NCI-H748 (cell line): ENCODE measurements at regions not wholly inside any gene's neighbourhood (a gene's known extent, or its start where the extent isn't known, plus 50 kb on each side); places are given as distances from the start of the nearest gene placed in this dataset.
"Not testable (repeated sequence)": the region's sequence is repeated elsewhere in the genome, so short reads cannot be mapped to it uniquely, and the experiment has no call there.

Source experiments
- DNase-seq: peaks from one replicate; lab custom pipeline; 2025; ENCODE audit not compliant: unreplicated experiment; lab: John Stamatoyannopoulos, UW

DNA sequence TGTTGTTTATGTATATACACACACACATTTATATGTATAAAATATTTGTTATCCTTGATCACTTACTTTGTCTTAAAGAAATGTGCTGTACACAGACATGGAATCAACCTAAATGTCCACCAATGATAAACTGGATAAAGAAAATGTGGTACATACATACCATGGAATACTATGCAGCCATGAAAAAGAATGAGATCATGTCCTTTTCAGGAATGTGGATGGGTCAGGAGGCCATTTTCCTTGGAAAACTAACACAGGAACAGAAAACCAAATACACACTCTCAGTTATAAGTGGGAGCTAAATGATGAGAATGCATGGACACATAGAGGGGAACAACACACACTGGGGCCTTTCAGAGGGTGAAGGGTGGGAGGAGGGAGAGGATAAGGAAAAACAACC lies 534.7 kb downstream of the FLRT2 start:
- not testable (repeated sequence) for DNase-seq

DNA sequence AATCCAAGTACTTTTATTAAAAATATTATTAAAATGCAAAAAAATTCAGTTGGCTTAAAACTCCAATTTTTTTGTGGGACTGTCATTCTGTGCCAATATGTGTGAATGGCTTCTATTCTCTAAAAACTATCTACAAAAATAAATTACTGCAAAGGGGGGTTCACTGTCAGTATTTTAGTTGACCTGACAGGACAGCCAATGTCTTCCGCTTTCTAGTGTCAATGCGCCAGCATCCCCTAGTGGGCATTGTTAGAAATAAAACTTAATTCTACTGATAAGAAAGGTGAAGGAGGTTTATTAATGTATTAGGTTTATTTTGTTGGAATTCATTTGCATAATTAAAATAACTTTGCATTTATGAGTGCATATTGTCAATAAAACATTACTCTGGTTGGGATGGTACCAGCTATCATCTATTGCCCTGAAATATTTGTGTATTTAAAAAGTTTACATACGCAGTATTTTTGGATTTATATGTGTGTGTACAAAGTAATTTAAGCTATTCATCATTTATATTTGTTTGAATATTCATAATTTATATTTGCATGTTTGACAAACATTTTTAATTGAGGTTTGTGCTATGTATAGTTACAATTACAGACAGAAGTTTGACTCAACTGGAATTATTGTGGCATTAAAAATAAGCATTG lies 527.2 kb downstream of the FLRT2 start:
- peak; percentile 62 for DNase-seq

DNA sequence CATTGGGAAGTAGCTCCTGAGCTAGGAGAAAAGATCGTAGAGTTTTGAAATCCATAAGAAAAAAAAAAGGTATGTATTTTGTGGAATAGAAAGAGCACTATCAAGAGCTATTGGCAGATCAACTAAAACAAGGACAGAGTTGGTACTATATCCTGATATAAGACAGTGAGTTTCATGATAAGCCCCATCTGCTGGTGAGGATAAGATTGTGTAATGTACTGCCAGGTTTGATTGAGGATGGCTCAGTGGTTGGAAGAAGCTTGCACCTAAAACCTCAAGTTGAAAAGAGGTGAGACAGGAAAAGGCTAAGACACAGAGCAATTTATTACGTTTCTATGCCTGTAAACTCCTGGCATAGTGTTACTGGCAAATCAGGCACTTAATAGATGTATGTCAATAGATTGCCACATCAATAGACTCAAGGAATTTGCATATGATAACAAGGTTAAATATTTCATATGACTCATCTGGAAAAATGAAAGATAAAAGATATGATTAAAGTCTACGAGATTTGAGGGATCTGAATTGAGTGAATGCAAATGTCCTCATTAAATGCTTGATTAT lies 525.6 kb downstream of the FLRT2 start:
- DNase-seq, result peak; percentile 55

DNA sequence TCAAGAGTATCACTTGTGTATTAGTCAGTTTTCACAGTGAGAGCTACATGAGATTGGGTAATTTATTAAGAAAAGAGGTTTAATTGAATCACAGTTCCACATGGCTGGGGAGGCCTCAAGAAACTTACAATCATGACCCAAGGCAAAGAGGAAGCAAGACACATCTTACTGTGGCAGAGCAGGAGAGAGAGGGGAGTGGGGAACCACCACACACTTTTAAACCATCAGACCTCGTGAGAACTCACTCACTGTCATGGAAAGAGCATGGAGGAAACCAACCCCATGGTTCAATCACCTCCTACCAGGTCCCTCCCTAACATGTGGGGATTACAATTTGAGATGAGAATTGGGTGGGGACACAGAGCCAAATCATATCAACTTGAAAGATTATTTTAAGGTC lies 522.9 kb downstream of the FLRT2 start:
- no peak for DNase-seq

DNA sequence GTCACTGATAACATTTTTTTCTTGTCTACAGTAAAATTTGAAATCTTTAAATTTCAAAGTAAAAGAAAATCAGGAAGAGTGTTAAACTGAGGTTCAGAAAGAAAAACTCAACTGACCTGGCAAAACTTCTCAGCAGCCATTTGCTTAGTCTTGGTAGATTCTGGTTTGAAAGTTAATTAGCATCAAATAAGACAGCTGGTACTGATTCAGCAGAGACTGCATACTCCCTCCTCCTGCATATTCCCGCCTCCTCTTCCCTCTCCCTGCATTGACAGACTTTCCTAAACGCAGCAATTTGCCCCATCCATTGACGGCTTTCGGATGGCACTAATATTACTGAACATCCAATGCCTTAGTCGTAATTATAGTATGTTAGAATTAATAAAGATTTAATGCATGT lies 520.8 kb downstream of the FLRT2 start:
- no peak for DNase-seq

DNA sequence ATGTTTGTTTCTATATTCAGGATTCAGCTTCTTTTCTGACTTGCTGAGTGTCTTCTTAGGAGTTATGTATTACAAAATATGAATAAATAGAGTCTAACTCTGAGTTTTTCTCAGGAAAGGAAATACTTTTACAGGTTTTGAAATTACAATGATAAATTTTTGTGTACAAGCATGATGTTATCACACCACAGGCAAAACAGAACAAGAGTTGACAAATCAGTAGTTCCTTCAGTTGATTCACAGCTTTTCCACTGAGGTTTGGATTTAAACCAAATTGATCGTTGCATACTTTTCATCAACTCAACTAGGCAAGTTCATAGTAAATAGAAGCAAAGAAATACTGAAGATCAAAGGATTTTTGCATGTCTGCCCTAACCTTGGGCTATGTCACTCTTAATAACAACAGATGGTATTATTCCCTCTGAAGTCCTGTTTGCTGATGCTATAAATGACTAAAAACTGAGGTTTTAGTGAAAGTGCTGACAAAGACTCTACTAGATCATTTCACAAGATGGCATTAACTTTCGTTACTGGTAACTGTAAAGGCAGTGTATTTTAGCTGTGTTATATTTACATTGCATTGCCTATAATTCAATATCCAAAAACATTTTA lies 520.2 kb downstream of the FLRT2 start:
- no peak for DNase-seq

DNA sequence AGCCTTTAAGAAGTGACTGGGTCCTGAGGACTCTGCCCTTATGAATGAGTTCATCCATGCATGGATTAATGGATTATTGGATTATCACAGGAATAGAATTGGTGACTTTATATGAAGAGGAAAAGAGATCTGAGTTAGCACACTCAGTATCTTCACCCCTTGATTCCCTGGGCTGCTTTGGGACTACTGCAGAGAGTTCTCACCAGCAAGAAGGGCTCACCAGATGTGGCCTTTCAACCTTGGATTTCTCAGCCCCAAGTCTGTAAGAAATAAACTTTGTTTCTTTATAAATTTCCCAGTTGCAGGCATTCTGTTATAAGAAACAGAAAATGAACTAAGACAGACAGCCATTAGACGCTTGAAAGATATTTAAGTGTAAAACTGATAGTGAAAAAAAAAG lies 509.2 kb downstream of the FLRT2 start:
- no peak for DNase-seq

DNA sequence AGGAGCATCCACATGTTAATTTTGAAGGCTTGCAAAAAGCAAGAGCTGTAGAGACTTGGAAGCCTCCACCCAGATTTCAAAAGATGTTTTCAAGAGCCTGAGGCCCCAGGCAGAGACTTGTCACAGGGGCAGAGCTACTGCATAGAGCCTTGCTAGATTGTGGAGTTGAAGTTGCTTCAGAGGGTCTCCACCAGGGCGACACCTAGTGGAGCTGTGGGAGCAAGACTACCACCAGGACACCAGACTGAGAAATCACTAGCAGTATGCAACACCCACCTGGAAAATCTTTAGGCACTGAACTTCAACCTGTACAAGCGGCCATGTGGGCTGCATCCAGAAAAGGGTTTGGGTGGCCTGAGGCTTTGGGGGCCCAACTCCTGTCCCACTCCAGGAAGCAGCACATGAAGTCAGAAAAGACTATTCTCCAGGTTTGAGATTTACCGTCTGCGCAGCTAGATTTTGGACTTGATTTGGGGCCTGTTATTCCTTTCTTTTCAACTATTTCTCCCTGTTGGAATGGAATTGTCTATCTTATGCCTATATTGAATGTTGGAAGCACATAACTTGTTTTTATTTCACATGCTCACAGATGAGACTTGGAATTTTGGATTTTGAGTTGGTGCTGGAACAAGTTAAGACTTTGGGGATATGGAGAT lies 508.6 kb downstream of the FLRT2 start:
- DNase-seq, result peak; percentile 77

DNA sequence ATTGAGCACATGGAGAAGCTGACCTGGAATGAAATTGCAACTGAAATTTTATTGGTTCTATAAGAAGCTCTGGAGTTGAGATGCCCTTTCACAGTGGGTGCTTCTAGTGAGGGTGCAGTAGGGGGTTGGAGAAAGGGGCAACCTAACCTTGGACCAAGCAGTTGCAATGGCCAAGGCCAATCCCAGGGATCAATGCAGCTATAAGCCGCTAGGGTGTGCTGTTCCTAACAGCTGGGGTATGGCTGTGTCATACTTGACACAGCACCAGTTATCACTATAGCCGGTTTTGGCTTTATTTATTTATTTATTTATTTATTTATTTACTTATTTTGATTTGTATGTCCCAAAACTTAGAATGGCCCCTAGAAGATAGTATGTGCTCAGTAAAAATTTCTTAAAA lies 505.9 kb downstream of the FLRT2 start:
- peak; percentile 16 for DNase-seq

DNA sequence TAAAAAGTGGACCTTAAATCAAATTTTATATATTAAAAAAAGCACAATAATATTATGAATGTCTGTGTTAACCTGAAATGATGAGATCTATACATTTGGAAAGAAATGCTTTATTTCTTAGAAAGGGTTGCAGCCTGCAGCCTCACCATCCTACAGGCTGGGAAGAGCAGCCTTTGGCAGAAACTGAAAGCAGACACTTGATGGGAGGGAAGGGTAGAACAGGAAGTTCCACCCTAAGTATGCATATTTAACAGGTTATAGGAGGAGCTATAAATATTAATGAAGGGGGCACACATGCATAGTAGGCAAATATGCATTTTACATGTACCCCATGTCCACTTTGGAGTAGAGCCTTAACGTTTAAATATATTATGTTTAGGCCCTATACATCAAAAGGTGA lies 498.0 kb downstream of the FLRT2 start:
- no peak for DNase-seq

DNA sequence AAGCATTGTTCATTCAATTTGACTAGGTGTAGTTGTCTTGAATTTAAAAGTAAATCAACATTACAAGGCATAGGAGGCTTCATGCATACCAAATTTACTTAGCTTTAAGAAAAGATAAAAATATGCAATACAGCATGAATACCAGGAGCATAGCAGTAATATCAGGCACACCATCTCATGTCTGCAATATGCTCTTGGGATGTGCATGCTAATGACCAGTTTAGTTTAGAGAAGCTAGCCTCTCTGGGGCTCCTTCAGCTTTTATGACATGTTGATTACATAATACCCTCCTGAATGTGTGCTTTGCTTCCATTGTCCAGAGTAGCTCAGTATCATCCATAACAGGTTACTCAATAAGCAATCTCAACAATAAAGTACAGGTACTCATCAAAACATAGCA lies 497.2 kb downstream of the FLRT2 start:
- DNase-seq, result peak; percentile 38

DNA sequence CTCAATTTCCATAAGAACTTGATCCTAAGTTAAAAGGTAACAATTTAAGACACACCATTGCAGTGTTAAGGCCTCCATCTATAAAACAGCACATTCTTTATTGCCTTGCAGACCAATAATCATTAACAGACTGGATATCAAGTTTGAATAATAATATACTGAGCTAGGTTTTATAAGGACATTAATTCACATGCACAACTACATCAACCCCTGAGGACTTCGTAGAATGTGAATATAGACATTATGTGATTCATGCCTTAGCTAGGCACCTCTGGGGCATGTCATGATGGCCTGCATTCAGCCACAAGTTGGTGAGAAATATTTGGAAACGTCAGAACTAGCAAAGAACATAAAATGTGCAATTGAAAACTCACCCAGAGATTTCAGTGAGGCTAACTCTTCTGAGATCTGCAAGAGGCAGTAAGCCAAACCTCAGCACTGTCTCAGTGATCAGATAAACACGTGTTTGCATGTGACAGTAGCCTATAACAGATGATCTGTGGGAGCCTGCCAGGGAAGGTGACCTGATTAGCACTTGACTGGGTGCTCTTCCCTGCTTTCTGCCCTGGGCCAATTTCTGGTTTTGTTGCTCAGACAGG lies 492.2 kb downstream of the FLRT2 start:
- no peak for DNase-seq

DNA sequence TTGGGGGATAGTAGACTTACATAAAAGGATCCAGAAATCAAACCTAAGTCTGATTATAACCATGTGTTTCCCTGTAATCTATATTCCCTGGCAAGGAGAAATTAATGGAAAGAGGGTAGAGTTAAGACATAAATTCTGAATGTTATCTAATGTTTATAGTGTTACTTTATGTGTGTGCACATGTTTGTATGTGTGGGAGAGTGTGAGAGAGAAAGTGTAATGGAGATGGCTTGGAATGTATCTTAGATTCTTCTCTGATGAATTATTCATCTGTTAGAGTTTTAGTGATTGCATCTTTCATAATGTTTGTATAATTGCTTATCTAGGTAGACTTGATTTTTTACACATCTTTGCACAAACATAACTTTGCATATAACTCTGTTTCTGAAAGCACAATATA lies 490.9 kb downstream of the FLRT2 start:
- DNase-seq, result no peak

DNA sequence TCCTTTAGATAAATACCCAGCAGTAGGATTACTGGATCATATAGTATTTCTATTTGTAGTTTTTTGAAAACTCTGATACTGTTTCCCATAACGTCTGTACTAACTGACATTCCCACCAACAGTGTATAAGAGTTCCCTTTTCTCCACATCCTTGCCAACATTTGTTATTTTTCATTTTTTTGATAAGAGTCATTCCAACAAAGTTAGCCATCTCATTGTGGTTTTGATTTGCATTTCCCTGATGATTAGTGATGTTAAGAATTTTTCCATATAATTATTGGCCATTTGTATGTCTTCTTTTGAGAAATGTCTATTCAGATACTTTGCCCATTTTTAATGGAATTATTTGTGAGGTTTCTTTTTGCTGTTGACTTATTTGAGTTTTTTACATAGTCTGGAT lies 486.0 kb downstream of the FLRT2 start:
- no peak for DNase-seq

DNA sequence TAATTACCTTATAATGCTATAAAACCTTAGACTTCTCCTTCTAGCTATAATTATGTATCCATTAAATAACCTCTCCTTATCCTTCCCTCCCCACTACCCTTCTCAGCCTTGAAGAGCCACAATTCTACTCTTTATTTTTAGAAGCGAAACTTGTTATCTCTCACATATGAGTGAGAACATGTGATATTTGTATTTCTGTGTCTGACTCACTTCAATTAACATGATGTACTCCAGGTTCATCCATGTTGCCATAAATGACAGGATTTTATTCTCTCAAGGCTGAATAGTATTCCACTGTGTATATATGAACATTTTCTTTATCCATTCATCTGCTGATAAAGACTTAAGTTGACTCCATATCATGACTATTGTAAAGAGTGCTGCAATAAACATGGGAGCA lies 485.6 kb downstream of the FLRT2 start:
- no peak for DNase-seq

DNA sequence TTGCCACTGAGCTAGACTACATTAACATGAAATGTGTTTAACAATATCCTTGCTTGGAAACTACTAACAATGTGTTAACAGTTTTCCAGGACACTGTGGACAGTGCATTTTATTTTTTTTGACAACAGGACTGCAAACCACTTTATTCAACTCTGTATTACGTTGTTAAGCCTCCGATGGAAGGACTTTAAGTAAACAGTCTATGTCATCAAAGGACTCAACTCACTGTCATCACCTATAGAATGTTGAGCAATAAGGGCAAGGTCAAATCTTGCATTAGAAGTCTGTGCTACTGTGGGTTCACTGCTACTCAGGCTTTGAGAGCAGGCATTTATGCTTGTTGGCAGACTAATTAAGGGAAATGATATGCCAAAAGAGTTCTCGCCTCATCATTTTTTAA lies 483.7 kb downstream of the FLRT2 start:
- peak; percentile 68 for DNase-seq

DNA sequence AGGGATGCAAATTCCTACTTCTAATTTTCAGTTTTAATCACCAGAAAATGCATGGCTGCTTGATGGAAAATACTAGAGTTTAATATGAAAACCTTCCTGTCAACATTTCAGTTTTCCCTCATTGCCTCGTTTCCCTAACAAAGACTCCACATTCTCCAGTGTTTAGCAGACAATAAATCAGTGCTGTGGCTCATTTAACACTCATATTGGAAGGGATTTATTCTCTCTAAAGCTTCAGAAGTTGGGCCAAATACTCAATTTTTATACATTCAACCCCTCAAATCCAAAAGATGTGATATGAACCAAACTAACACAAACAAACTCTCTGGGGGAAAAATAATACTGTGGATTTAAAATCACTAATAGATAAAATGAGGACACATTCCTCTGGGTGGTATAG lies 482.5 kb downstream of the FLRT2 start:
- no peak for DNase-seq

DNA sequence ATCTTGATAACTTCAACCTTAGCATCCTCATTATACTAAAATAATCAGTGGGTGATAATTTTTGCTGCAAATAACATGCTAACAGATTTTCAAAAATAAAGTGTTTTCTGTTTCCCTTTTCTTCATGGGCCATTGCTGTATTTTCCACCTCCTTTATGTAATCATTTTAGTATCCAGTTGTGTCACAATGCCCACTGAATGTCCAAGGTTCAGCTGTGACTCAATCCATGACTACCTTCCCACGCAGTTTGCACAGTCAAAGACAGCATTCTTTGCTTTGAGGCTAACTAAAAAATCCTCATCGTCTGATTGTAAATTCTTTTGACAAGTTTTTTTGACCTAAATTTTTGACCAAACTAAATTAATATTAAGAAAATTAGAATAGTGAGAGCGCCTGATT lies 474.1 kb downstream of the FLRT2 start:
- DNase-seq, result no peak

DNA sequence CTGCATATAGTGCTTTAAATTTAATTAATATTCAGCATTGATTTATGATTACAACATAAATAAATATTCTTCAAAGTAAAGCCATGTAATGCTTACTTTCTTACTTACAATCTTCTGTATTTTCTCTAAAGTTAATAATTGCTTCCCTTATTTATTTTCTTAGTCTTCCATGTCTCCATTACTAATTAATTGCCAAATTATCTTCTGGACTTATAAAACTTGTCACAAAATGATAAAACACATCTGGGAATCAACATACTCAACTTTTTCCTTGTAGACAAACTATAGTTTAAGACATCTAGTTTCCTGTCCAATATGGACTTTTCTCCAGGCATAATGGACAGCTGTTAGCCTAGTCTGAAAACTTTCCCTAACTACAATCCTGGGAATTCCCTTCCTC lies 466.6 kb downstream of the FLRT2 start:
- DNase-seq, result no peak

DNA sequence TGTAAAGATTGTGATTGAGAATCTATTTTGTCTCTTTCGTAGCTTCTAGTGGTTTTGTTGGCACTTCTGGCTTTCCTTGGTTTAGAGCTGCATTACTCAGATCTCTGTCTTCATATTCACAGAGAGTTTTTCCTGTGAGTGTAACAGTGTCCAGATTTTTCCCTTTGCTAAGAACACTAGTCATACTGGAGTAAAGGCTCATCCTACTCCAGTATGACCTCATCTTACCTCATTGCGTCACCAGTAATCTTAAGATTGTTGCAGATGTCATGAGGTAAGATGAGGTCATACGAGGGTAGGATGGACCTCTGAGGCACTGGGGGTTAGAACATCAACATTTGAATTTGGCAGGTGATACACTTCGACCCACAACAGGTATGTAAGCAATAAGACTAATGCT lies 461.2 kb downstream of the FLRT2 start:
- DNase-seq, result no peak

DNA sequence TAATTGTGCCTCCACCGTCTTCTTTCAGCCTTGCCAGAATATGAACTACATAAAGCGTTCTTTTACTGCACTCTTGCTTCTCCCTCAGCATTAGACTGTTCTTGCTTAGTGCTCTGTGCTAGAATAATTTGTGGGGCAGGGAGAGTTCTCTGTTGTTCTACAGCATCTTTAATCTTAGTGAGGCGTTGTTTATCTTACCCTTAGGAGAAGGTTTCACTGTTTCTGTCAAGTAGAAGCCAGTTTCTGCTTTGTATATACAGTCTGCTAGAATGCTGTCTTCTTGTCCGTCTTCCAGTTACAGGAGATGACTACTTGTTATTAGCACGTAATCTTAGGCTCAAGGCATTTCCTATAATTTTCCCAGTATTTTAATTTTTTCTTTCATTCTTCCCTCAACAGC lies 458.0 kb downstream of the FLRT2 start:
- DNase-seq, result no peak

DNA sequence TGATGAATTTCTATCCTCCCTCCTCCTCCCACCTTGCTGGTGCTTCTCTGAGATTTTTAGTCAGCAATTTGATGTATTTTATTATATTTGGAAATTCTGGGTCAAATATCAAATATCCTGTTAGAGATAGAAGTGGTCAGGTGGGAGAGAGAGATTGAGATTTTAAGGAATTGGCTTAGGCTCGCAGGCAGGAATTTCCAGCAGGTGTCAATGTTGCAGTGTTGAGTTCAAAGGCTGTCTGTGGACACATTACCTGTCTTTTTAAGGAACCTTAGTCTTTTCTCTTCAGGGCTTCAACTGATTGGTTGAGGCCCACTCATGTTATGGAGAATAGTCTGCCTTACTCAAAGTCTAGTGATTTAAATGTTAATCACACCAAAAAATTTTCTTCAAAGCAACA lies 457.3 kb downstream of the FLRT2 start:
- DNase-seq, result no peak
